Endodermal cell (in vitro differentiated cells): ENCODE measurements at regions not wholly inside any gene's neighbourhood (a gene's known extent, or its start where the extent isn't known, plus 50 kb on each side); places are given as distances from the start of the nearest gene placed in this dataset.

Experiments used
- DNase-seq: peaks from one replicate; pipeline ENCODE4 v3.0.0-alpha.2; 2017
- H3K27ac ChIP-seq: 2 replicates; pipeline ENCODE4 v1.5.1; 2013; ENCODE audit warnings: mild to moderate bottlenecking, low read depth, low read length, moderate library complexity
- H3K27me3 ChIP-seq: 2 replicates; pipeline ENCODE4 v1.6.1; 2013; ENCODE audit warnings: mild to moderate bottlenecking, low read length, moderate library complexity; ENCODE audit not compliant: insufficient read depth, control insufficient read depth, poor library complexity, severe bottlenecking
- H3K36me3 ChIP-seq: 2 replicates; pipeline ENCODE4 v1.7.0; 2013; ENCODE audit warnings: mild to moderate bottlenecking, low read length, moderate library complexity; ENCODE audit not compliant: control insufficient read depth, insufficient read depth
- H3K4me1 ChIP-seq: one replicate; pipeline ENCODE4 v1.7.0; 2013; ENCODE audit warnings: low read length; ENCODE audit not compliant: control insufficient read depth, insufficient read depth
- H3K4me3 ChIP-seq: 2 replicates; pipeline ENCODE4 v1.5.1; 2013; ENCODE audit warnings: mild to moderate bottlenecking, low read length, moderate library complexity
- H3K9ac ChIP-seq: 2 replicates; pipeline ENCODE4 v1.6.1; 2013; ENCODE audit warnings: mild to moderate bottlenecking, low read length, moderate library complexity; ENCODE audit not compliant: poor library complexity, severe bottlenecking; ENCODE audit errors: extremely low read depth
- H3K9me3 ChIP-seq: 2 replicates; pipeline ENCODE4 v1.6.1; 2013; ENCODE audit warnings: mild to moderate bottlenecking, low read length, moderate library complexity; ENCODE audit not compliant: control insufficient read depth
- H3K27ac Mint-ChIP-seq: 2 replicates; pipeline ENCODE4 v1.8.0; 2020; ENCODE audit warnings: mixed read lengths
- H3K27me3 Mint-ChIP-seq: 2 replicates; pipeline ENCODE4 v1.8.0; 2021; ENCODE audit warnings: mild to moderate bottlenecking, mixed read lengths; ENCODE audit not compliant: insufficient read depth
- H3K36me3 Mint-ChIP-seq: 2 replicates; pipeline ENCODE4 v1.8.0; 2020; ENCODE audit warnings: low read depth, mixed read lengths
- H3K4me1 Mint-ChIP-seq: 2 replicates; pipeline ENCODE4 v1.8.0; 2020; ENCODE audit warnings: mixed read lengths
- H3K4me3 Mint-ChIP-seq: 2 replicates; pipeline ENCODE4 v1.8.0; 2020; ENCODE audit warnings: mild to moderate bottlenecking, moderate library complexity, mixed read lengths
- H3K9me3 Mint-ChIP-seq: 2 replicates; pipeline ENCODE4 v1.8.0; 2020; ENCODE audit warnings: mild to moderate bottlenecking, mixed read lengths
- CTCF ChIP-seq: fragments of 200-600 bp; sonication (generic); conservative IDR thresholded peaks from 2 replicates; pipeline ENCODE4 v1.5.0; 2021; ENCODE audit warnings: antibody characterized with exemption, mild to moderate bottlenecking
- WGBS, 2 experiments: methylation state at CpG; one replicate each; pipeline versions ENCODE4 v1.1.5 to v1.1.7; 2013; ENCODE audit warnings: missing lambda C conversion rate in 2 of 2, mixed read lengths in 1 of 2; ENCODE audit not compliant: insufficient coverage in 1 of 2, insufficient read length in 1 of 2; 5-methylcytosine and 5-hydroxymethylcytosine counted together

DNA sequence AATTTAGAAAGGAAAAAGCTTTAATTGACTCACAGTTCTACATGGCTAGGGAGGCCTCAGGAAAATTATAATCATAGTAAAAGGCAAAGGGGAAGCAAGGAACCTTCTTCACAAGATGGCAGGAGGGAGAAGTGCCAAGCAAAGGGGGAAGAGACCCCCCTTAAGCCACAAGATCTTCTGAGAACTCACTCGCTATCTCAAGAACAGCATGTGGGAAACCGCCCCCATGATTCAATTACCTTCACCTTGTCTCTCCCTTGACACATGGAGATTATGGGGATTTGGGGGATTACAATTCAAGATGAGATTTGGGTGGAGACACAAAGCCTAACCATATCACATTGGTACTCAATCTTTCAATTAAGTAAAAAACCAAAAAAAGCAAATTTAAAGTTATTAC, 1778.7 kb upstream of the MIR17HG start:
- no peak for DNase-seq
- Histone ChIP-seq H3K9me3 (peaks cover 50% of the 10 kb centered on the region), H3K27ac (no peak overlapping the region), H3K27me3 (no peaks in the 10 kb centered on the region), H3K36me3 (no peaks in the 10 kb centered on the region), H3K9ac (no peak overlapping the region), H3K4me1 (no peaks in the 10 kb centered on the region), H3K4me3 (no peak overlapping the region)
- 69% methylated on average over 2 of the region's 2 CpGs; no CpG with 5 or more reads in 1 of the 2 experiments for WGBS, 2 experiments
- Mint-ChIP-seq H3K4me1 (no peaks in the 10 kb centered on the region), H3K4me3 (no peak overlapping the region), H3K27me3 (no peaks in the 10 kb centered on the region), H3K9me3 (peaks cover 46% of the 10 kb centered on the region), H3K36me3 (peaks cover 4% of the 10 kb centered on the region), H3K27ac (no peak overlapping the region)
- no peak for TF ChIP-seq CTCF

GRCh38 chr13:89571676-89572075, 1775.8 kb upstream of the MIR17HG start:
- Mint-ChIP-seq H3K27ac (no peak overlapping the region), H3K27me3 (no peaks in the 10 kb centered on the region), H3K9me3 (peaks cover 47% of the 10 kb centered on the region), H3K36me3 (peaks cover 4% of the 10 kb centered on the region), H3K4me1 (no peaks in the 10 kb centered on the region), H3K4me3 (no peak overlapping the region)
- no peak for DNase-seq
- H3K9ac ChIP-seq = no peak overlapping the region
- no peaks in the 10 kb centered on the region for H3K36me3 ChIP-seq
- H3K4me3 ChIP-seq = peak overlapping the region; percentile 41
- H3K9me3 ChIP-seq = peaks cover 50% of the 10 kb centered on the region
- TF ChIP-seq CTCF = no peak
- H3K27ac ChIP-seq = no peak overlapping the region
- no peaks in the 10 kb centered on the region for H3K4me1 ChIP-seq
- no peaks in the 10 kb centered on the region for H3K27me3 ChIP-seq

DNA sequence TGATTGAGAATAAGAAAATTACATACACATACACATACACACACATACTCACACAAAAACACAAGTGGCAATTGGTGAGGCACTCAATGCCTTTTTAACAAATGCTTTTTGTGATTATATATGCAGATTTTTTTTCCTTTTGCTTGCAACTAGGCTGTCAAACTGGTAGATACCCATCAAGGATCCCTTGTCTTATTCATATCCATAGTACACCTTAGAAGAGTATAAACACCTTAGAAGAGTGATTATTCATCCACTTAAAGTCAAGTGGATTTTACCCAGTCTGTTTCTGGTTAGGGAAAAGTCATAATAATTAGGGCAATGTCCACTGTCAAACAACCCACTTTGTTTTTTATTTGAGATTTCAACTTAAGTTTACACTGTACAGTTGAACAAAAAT, 1773.4 kb upstream of the MIR17HG start:
- H3K9me3 Mint-ChIP-seq = peaks cover 44% of the 10 kb centered on the region
- Histone ChIP-seq H3K9me3 (peaks cover 40% of the 10 kb centered on the region), H3K27ac (no peak overlapping the region), H3K9ac (no peak overlapping the region), H3K4me1 (no peaks in the 10 kb centered on the region), H3K4me3 (no peak overlapping the region), H3K36me3 (no peaks in the 10 kb centered on the region), H3K27me3 (no peaks in the 10 kb centered on the region)
- no peak overlapping the region for H3K27ac Mint-ChIP-seq
- no peak for DNase-seq
- TF ChIP-seq CTCF = no peak
- H3K27me3 Mint-ChIP-seq = no peaks in the 10 kb centered on the region
- H3K4me1 Mint-ChIP-seq = no peaks in the 10 kb centered on the region
- H3K36me3 Mint-ChIP-seq = peaks cover 4% of the 10 kb centered on the region
- H3K4me3 Mint-ChIP-seq = no peak overlapping the region
